Stimulated activated CD4-positive, alpha-beta T cell treated with anti-CD3 and anti-CD28 coated beads, Interleukin-12 subunit alpha, Interleukin-12 subunit beta, amount 100 ng/mL, for 24 hours (primary cell): ENCODE measurements at regions not wholly inside any gene's neighbourhood (a gene's known extent, or its start where the extent isn't known, plus 50 kb on each side); places are given as distances from the start of the nearest gene placed in this dataset.
"Not testable (repeated sequence)": the region's sequence is repeated elsewhere in the genome, so short reads cannot be mapped to it uniquely, and the experiment has no call there.

ENCODE experiments used
- DNase-seq, 2 experiments: peaks; one replicate each; pipeline ENCODE4 v3.0.0-alpha.2; 2020; ENCODE audit warnings: low read depth in 2 of 2

DNA sequence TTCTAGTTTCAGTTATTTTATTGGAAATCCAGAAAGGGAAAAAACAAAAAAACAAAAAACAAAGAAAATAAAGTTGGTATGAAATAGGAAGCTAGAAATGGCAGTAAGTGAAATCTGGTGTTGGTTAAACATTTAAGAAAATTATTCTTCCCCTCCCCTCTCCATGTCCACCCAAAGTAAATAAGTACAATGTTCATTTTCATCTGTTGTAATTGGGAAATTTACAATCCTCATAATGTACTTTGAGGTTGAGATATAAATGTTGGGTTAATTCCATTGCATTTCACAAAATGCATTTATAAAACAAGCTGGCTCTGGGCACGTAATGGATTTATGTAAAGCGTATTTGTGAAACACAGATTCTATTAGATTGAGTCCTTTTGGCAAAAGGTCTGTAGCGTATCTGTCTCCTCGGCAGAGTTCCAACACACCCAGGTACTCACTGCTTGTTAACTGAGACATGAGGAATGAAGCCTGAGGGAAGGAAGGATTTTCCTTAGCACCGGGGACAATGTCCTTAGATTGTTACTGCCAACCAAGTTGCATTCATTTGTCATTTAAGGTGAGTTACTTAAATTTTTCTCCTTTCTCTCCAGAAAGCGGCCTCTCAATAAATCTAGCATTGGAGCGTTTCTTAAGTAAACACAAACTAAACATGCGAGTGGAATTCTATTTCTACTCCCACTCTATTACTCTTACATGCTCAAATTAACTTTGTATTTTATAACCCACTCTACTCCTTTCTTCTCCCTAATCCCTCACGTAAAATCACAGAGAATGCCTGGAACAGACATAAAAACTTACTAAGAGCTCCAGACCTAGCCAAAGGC is 912.3 kb upstream of the WWC1 start:
- no peak for DNase-seq

DNA sequence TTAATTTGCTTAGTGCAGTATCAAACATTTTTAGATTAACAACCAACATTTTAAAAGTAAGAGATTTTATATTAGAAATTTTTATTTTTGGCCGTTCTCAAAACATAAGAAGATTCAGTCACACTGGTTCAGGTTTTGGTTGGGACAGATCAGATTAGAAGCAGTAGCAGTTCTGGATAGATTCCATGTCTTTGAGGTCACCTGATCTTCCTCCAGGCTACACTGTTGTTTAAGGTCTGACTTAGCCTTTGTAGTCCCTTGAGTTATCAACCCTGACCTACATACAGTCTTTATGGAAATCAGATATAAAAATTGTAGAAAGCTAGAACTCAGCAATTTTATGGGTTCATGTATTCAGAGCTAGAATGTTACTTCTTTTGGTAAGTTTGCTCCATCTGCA is 910.0 kb upstream of the WWC1 start:
- DNase-seq = no peak

DNA sequence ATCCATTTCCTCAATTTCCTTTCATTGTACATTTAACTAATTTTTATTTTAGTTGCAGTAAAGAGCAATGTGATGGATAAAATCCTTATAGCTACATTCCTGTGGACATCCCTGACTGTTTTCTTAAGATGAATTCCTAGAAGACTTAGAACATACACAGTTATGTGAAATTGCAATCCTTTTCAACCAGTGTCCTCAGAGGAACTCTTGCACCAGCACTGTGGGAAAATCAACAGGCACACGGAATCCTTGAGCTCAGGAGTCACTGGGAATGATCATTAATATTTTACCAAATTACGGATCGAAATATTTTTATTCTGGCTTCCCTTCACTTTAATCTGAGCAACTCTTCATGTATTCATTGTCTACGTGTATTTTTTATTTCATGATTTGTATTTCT is 901.9 kb upstream of the WWC1 start:
- DNase-seq = no peak

DNA sequence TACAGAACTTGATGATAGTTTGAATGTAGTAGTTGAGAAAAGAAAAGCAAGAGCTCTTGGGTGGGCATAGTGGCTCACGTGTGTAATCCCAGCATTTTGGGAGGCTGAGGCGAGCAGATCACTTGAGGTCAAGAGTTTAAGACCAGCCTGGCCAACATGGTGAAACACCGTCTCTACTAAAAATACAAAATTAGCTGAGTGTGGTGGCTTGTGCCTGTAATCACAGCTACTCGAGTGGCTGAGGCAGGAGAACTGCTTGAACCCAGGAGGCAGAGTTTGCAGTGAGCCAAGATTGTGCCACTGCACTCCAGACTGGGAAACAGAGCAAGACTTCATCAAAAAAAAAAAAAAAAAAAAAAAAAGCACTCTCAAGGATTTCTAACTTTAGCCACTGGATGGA is 900.2 kb upstream of the WWC1 start:
- DNase-seq = not testable (repeated sequence)

DNA sequence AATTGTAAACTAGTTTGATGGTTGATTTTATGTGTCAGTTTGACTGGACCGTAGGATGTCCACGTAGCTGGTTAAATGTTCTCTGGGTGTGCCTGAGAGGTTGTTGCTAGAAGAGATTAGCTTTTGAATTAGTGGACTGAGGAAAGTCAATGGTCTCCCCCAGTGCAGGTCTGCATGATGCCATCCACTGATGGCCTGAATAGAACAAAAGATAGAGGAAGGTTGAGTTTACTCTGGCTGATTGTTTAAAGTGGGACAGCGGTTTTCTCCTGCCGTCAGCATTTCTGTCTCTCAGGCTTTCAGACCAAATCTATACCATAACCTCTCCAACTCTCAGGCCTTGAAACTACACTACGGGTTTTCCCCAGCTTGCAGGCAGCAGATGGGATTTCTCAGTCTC is 899.2 kb upstream of the WWC1 start:
- DNase-seq = no peak

DNA sequence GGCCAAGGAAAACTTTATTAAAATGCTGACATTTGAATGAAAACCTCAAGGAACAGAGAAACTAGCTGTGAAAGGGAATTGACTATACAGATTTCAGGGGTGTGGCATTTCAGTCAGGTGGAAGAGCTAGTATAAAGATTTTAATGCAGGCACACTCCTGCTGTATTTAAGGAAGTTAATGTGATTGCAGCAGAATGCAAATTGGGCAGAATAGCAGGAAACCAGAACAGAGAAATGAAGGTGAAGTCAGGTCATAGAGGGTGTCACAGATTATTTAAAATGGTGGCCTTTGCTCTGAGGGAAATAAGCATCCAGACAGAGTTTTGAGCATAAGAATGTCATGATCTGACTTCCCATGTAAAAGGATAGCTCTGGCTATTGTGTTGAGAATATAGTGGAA is 898.1 kb upstream of the WWC1 start:
- DNase-seq = no peak

DNA sequence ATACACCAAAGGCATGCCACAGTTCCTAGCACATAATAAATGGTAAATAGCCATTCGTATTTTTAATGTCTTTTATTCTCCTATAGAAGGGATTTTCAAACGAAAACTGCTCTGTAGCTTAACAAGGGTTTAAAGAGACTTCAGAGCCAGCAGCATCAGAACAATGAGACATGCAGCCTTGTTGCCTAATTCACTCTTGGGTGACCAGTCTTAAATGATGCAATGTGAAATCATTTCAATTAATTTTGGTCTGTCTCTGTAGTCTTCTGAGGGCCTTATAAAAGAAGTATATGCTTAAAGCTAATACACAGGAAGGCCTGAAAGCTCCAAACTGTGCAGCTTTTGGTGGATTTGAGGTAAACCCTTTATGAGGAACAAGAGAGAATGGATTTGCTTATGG is 888.8 kb upstream of the WWC1 start:
- no peak for DNase-seq

DNA sequence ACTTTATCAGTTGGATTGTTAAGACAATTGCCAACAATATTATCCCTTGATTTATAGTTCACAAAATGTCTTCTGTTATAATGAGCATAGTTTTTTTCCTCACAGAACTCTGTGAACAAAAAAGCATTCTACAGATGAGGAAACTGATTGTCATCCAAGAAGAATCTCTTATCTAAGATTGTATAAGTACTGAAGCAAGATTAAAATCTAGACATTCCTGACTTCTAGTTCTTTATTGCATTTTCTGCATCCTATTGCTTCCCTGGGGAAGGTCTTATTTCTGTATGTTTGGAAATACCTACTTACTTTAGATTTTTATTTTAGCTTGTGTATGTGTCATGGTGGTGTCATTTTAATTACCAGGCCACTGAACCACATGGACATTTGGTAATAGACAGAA is 884.9 kb upstream of the WWC1 start:
- DNase-seq = no peak

DNA sequence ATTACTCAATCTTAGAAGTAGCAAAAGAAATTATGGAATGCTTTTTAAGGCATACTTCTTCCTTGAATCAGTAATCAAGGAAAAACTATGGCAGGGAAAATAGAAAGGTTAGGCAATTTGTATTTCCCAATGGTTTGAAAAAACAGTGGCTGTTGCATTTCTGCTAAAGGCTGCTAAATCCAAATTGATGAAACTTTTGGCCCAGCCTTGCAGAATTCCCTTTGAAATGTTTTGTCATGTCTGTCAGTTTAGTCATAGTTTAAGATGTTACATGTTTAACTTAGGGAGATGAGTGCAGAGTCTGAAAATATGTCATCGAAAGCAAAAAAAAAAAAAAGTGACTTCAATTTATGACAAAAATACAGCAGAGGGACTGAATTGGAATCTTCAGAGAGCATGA is 878.9 kb upstream of the WWC1 start:
- DNase-seq = no peak

DNA sequence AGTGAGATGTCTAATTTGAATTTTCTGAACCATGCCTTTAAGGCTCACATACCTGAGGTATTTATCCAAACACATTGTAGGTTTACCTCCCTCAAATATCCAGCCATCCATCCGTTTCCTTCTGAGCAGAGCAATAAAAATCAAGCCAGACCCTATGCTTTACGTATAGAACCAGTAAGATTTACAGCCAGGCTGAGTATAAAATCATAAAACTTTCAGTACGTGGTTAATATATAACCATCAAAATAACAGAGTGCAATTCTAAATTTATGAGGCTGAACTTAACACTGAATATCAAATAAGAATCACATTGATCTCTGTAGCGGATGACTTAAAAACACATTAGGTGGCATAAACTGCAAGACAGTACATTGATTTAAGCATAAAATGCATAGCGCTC is 877.9 kb upstream of the WWC1 start:
- DNase-seq = no peak

DNA sequence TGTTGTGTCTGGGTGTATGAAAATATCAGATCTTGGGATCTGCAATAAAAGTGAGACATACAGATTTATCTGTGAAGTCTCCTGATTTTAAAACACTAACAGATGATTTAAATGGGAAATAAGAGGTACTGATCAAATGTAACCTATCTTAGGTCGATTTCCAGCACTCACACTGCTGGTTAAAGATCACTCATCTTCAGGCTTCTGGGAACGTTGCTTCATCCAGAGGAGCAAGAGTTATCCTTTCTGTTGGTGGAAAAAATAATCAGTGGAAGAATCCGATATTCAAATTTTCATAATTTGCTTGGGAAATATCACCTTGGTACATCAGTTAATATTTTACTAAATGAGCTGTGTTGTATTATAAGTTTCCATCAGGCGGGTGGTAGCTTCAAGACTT is 876.8 kb upstream of the WWC1 start:
- DNase-seq = no peak

DNA sequence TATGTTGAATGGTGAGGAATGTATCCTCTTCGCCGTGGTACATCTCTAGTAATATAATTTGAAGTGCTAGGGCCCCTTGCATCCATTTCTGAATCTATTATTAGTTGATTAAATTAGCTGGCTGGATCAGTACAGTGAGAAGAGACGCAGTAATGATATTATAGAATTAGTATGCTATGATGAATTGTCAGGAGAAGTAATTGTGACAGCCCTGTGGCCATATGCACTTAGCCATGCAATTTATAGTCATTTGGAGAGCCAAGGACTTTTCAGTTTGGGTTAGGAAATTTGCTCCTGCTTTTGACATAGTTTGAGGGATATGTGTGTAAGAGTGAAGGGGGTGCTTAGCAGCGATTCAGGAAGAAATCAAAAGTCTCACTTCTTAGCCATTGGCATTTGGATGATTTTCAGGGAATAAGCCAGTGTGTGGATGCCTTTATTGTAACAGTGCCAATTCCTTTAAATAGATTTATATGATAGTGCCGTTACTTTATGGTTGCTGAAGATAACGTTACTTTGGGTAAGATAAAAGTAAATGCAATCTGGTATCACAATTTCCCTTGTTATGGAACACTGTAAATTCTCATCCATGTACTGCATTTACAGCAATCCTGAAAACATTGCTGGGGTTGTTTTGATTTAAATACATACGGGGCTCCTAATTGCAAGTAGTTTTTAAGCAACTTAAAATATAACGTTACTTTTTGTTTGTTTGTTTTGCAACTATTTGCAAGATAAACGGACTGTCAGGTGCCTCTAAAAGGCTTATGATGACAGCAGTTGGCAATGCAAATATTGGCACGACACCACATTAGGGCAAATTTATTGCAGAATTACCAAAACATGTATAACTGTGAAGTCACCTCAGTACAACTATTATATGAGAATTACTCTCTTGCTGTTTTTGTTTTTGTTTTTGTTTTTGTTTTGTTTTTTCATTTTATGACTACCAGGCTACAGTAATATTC is 875.4 kb upstream of the WWC1 start:
- DNase-seq = no peak

DNA sequence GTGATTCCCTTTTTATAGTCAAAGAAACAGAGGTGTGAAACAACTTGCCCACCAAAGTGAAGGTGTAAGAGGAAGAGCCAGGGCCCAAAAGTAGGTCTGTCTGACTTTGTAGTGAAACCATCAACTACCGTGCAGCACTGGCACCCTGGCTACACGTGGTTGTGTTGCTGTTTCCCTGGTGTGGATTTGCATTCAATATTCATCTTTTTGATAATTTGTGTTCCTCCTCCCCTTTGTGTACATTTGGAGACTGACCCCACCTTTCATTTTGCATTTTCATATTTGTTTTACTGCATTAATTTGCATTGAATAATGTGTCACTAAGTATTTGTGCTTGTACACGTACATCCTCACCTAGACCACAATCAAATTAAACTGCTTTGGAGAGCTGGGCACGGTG is 873.8 kb upstream of the WWC1 start:
- DNase-seq = no peak

DNA sequence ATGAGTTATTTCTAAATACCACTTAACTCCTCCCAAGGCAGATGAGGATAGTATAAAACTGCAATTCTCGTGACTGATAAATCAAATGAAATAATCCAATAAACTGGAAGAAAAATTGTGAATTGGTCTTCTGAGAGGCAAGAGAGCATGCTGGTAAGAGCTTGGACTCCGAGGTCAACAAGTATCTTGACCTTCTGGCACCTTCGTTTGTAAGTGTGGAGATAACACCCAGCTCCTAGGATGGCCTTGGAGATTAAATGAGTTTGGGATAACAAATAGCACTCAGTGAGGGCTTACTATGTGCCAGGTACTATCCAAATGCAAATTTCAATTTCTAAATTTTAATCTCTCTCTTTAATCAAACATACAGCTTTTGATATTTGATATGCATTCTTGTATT is 866.3 kb upstream of the WWC1 start:
- no peak for DNase-seq

DNA sequence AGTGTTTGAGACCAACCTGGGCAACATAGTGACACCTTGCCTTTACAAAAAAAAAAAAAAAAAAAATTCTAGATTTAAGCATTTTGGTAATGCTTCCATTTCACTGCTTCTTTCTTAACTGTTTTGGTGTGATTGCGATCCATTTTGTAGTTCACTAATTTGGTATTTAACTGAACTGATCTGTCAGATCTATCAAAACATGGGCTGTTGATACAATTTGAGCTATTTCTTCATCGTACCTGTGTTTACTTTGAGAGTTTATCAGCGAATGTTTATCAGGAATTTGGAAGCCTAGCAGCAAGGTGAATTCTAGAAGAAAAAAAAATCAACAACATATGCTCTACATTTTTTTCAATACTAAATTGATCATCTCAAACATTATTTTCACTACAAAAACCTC is 864.9 kb upstream of the WWC1 start:
- no peak for DNase-seq

DNA sequence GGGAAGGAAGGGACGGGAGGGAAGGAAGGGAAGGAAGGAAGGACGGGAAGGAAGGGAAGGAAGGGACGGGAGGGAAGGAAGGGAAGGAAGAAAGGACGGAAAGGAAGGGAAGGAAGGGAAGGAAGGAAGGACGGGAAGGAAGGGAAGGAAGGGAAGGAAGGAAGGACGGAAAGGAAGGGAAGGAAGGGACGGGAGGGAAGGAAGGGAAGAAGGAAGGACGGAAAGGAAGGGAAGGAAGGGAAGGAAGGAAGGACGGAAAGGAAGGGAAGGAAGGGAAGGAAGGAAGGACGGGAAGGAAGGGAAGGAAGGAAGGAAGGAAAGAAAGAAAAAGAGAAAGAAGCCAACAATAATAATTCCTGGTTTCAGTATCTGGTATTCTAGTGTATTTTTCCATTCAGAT is 863.8 kb upstream of the WWC1 start:
- DNase-seq = not testable (repeated sequence)

DNA sequence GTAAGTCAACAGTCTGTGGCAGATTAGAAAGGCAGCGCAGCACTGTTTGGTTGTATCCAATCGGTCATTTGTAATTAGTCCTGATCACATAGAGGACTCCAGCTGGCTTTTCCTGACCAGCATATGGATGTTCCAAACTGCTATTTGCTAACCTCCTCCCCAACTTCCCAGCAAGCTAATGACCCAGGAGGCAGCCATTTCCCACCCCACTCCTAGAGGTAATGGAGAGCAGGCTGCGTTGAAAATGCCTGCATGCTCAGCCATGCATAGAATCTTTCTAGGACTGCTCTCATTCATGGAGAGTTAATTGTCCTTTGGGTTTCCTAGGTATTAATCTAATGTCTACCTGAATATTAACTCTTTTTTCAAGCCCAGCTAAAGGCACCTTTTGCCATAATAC is 850.6 kb upstream of the WWC1 start:
- no peak for DNase-seq

DNA sequence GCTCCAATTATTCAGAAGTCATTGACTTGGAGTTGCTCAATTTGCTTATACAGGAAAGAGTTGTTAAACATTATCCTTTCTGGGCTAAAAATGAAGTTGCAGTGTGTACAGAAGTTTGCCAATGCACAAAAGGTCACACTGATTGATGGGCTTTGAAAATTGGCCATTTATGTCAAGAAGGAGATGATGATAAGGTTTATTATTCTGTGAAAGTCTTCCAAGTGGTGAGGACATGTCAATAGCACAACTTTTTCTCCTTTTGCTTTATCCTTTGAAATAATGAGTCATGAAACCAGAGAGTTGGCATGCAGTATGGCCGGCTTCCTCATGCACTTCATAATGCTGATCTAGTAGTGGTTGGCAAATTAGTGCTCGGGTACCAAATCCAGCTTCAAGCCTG is 848.5 kb upstream of the WWC1 start:
- DNase-seq = no peak

DNA sequence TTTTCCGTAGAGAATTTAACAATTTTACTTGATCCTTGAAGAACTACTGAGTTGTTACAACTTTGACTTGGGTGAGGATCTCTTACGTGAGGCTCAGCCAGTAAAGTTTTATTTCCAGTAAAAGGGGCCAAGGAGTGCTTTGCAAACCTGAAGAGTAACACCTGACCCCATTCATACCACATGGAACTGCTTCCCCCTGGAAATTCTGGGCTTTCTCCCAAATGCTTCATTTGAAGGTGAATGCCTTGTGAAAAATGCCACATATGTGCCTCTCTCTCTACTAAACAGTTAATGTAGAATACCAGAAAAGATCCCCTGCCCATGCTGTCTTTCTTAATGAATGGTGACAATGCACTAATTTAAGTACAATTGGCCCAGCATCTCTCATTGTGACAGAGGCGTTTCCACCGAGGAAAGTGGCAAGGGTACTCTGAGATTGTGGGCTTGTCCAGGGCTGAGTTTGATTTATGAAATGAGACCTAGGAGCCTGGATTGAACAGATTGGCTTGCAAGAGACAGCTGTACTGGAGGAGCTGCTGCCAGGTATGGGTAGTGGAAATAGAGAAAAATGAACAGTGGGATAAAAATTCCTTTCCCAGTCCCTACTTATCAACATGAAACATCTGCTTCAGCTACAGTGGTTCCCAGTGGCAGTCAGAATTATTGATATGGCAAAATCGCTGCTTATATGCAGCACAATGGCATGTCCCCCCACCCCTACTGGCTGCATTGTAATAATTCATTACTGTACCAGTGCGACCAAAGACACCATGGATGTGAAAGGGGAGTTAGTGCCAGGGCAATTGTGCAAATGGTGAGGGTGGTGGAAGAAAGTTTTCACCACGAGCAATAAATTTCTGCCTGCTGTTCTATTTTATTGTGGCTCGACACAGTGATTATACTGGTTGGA is 843.7 kb upstream of the WWC1 start:
- DNase-seq = no peak

DNA sequence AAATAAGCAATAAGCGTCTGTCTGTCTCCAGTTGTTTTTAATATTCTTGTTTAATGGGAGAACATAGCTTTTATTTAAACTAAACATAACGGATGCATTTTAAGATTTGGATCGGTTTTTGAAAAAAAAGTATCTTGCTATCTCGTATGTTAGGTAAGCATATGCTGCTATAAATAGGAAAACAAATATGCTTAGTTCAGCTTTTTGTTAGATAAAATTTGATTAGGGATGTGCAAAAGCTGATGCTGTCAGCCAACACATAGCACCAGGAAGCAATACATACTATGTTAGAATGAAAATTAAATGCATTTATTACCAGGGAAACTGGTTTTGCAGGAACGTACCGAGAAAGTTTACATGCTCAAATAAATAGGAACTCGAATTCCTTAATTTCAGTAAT is 843.1 kb upstream of the WWC1 start:
- DNase-seq = no peak

DNA sequence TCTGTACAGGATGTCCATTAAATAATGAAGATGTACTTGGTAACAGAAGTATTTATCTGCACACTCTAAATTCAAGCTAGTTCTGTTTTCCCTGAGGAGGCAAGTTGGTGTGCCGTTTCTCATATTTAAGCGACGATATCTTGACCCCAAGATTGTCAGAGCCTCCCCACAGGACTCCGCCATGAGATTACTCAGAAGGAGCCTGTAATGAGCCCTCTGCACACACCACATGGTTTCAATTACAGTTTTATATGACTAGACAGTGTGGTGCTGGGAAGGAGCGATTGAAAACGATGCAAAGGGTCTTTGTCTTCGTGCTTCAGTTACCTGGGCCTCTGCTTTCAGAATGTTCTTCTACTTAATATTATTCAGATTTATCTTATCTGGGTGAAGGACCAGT is 840.4 kb upstream of the WWC1 start:
- DNase-seq = no peak

DNA sequence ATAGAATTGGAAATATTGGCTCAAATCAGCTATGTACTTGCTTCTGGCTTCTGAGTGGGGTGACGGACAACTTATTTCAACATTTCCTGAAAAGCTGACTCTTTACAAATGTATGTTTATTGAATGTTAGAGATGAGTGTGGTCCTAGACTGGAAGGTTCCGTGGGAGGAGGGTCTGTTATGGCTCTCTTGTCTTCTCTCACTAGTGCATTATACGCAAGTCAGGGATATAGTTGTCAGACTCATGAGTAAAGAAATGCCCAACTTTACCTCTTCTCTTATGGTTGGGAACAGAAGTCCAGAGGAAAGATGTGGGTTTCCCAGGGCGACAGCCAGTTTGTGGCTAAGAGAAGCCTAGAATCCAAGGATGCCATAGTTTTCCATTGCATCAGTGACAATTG is 839.3 kb upstream of the WWC1 start:
- no peak for DNase-seq
